Liver (tissue), 8 donors: ENCODE measurements at regions not wholly inside any gene's neighbourhood (a gene's known extent, or its start where the extent isn't known, plus 50 kb on each side); places are given as distances from the start of the nearest gene placed in this dataset.

Source experiments
- DNase-seq: peaks from one replicate; pipeline ENCODE4 v3.0.0-alpha.2; 2017; ENCODE audit warnings: low spot score
- H3K27ac ChIP-seq, 2 donors: one replicate each; pipeline ENCODE4 v1.7.0; 2013; ENCODE audit warnings: inconsistent platforms in 2 of 2, low read length in 2 of 2, control low read depth in 1 of 2, low read depth in 1 of 2, mild to moderate bottlenecking in 1 of 2
- H3K27me3 ChIP-seq, 4 donors: one replicate each; pipeline versions ENCODE4 v1.6.1 to v1.7.0; 2013; ENCODE audit warnings: low read length in 3 of 4, inconsistent platforms in 1 of 4, mild to moderate bottlenecking in 1 of 4, moderate library complexity in 1 of 4; ENCODE audit not compliant: control insufficient read depth in 4 of 4, insufficient read depth in 4 of 4
- H3K36me3 ChIP-seq, 4 donors: one replicate each; pipeline versions ENCODE4 v1.6.1 to v1.7.0; 2013; ENCODE audit warnings: low read length in 3 of 4, mild to moderate bottlenecking in 3 of 4, low read depth in 1 of 4, moderate library complexity in 1 of 4; ENCODE audit not compliant: control insufficient read depth in 4 of 4, insufficient read depth in 3 of 4
- H3K4me1 ChIP-seq, 4 donors: one replicate each; pipeline versions ENCODE4 v1.6.1 to v1.7.0; 2013; ENCODE audit warnings: low read length in 3 of 4, mild to moderate bottlenecking in 3 of 4, moderate library complexity in 1 of 4; ENCODE audit not compliant: control insufficient read depth in 4 of 4, insufficient read depth in 4 of 4
- H3K4me3 ChIP-seq, 3 donors: one replicate each; pipeline versions ENCODE4 v1.6.1 to v1.7.0; 2013; ENCODE audit warnings: low read length in 3 of 3, control low read depth in 1 of 3, low read depth in 1 of 3, mild to moderate bottlenecking in 1 of 3
- H3K9ac ChIP-seq, 2 donors: one replicate each; pipeline ENCODE4 v1.7.0; 2013; ENCODE audit warnings: low read length in 2 of 2, mild to moderate bottlenecking in 2 of 2, moderate library complexity in 2 of 2, control low read depth in 1 of 2, low read depth in 1 of 2
- H3K9me3 ChIP-seq, 4 donors: one replicate each; pipeline versions ENCODE4 v1.6.1 to v1.7.0; 2013; ENCODE audit warnings: low read length in 3 of 4; ENCODE audit not compliant: control insufficient read depth in 4 of 4
- ATF3 ChIP-seq: IDR thresholded peaks from 2 replicates; pipeline ENCODE4 v1.6.1; 2016; ENCODE audit warnings: antibody characterized with exemption
- CTCF ChIP-seq: fragments of 150-350 bp; IDR thresholded peaks from 2 replicates; pipeline ENCODE4 v1.5.1; 2017; ENCODE audit warnings: improper control_type of control experiment, low read depth, low read length; ENCODE audit not compliant: missing input control
- EGR1 ChIP-seq, 2 donors: IDR thresholded peaks; 2 replicates each; pipeline ENCODE4 v1.6.1; 2016 to 2018; ENCODE audit warnings: antibody characterized with exemption in 2 of 2, low read depth in 2 of 2
- FOXA1 ChIP-seq: IDR thresholded peaks from 2 replicates; pipeline ENCODE4 v1.6.1; 2016; ENCODE audit warnings: antibody characterized with exemption
- FOXA2 ChIP-seq: IDR thresholded peaks from 2 replicates; pipeline ENCODE4 v1.6.1; 2016; ENCODE audit warnings: antibody characterized with exemption
- GABPA ChIP-seq, 2 donors: IDR thresholded peaks in 1 of 2; conservative IDR thresholded peaks in 1 of 2; 2 replicates each; pipeline ENCODE4 v1.6.1; 2016; ENCODE audit warnings: antibody characterized with exemption in 2 of 2, mild to moderate bottlenecking in 1 of 2, moderate library complexity in 1 of 2
- HNF4A ChIP-seq, 2 donors: conservative IDR thresholded peaks; 2 replicates each; pipeline ENCODE4 v1.6.1; 2016; ENCODE audit warnings: antibody characterized with exemption in 2 of 2, mild to moderate bottlenecking in 2 of 2
- HNF4G ChIP-seq: IDR thresholded peaks from 2 replicates; pipeline ENCODE4 v1.6.1; 2016; ENCODE audit warnings: antibody characterized with exemption
- JUND ChIP-seq, 2 donors: IDR thresholded peaks; 2 replicates each; pipeline ENCODE4 v1.6.1; 2016; ENCODE audit warnings: antibody characterized with exemption in 2 of 2
- MAX ChIP-seq: IDR thresholded peaks from 2 replicates; pipeline ENCODE4 v1.6.1; 2016; ENCODE audit warnings: antibody characterized with exemption
- NR2F2 ChIP-seq: IDR thresholded peaks from 2 replicates; pipeline ENCODE4 v1.6.1; 2016; ENCODE audit warnings: antibody characterized with exemption
- RAD21 ChIP-seq, 2 donors: IDR thresholded peaks; 2 replicates each; pipeline ENCODE4 v1.6.1; 2016; ENCODE audit warnings: antibody characterized with exemption in 2 of 2, mild to moderate bottlenecking in 2 of 2
- REST ChIP-seq: IDR thresholded peaks from 2 replicates; pipeline ENCODE4 v1.6.1; 2016; ENCODE audit warnings: antibody characterized with exemption, mild to moderate bottlenecking
- RXRA ChIP-seq, 2 donors: IDR thresholded peaks; 2 replicates each; pipeline ENCODE4 v1.6.1; 2017 to 2018; ENCODE audit warnings: antibody characterized with exemption in 2 of 2, mild to moderate bottlenecking in 1 of 2
- SP1 ChIP-seq: IDR thresholded peaks from 2 replicates; pipeline ENCODE4 v1.6.1; 2018; ENCODE audit warnings: antibody characterized with exemption, mild to moderate bottlenecking
- TAF1 ChIP-seq: conservative IDR thresholded peaks from 2 replicates; pipeline ENCODE4 v1.6.1; 2016; ENCODE audit warnings: antibody characterized with exemption, mild to moderate bottlenecking
- YY1 ChIP-seq: IDR thresholded peaks from 2 replicates; pipeline ENCODE4 v1.6.1; 2016; ENCODE audit warnings: antibody characterized with exemption, mild to moderate bottlenecking
- ZBTB33 ChIP-seq: IDR thresholded peaks from 2 replicates; pipeline ENCODE4 v1.6.1; 2016; ENCODE audit warnings: antibody characterized with exemption
- WGBS: extraction: QIAGEN DNeasy Blood & Tissue Kit; methylation state at CpG from one replicate; pipeline ENCODE4 v1.1.7; 2013; 5-methylcytosine and 5-hydroxymethylcytosine counted together
- donor health status: healthy.
- donor health status: healthy.
- donor health status: healthy.
- donor health status: healthy.
- donor health status: healthy.

- Histone ChIP-seq H3K4me1 (no peaks in the 10 kb centered on the region), H3K9ac (no peak overlapping the region), H3K27ac (no peak overlapping the region), H3K27me3 (no peaks in the 10 kb centered on the region), H3K36me3 (no peaks in the 10 kb centered on the region), H3K9me3 (peaks cover 0 to 4% (median 1%) of the 10 kb centered on the region in 4 donors), H3K4me3 (no peak overlapping the region)
- no peak for TF ChIP-seq YY1
- TF ChIP-seq HNF4A (conservative IDR thresholded peaks at IDR 0.05) = no peak
- TF ChIP-seq ZBTB33 = no peak
- no peak for TF ChIP-seq MAX
- no peak for TF ChIP-seq SP1
- TF ChIP-seq HNF4G = no peak
- TF ChIP-seq EGR1 (IDR thresholded peaks at IDR 0.05; ENCODE audit: low read depth in 2 of 2) = no peak
- TF ChIP-seq FOXA1 = no peak
- no peak for TF ChIP-seq CTCF
- TF ChIP-seq RXRA (IDR thresholded peaks at IDR 0.05) = no peak
- no peak for TF ChIP-seq REST
- TF ChIP-seq RAD21 (IDR thresholded peaks at IDR 0.05) = no peak
- TF ChIP-seq GABPA (IDR thresholded peaks at IDR 0.05 in 1 of 2, conservative IDR thresholded peaks at IDR 0.05 in 1 of 2) = no peak
- no peak for TF ChIP-seq ATF3
- TF ChIP-seq NR2F2 = no peak
- no peak for TF ChIP-seq JUND (IDR thresholded peaks at IDR 0.05)
- TF ChIP-seq TAF1 = no peak
- no peak for TF ChIP-seq FOXA2
- 58% methylated on average over 3 of the region's 3 CpGs for WGBS
- no peak for DNase-seq
Observed at GRCh38 chr3:88509582-88509981, 359.8 kb downstream of the C3orf38 start.

GRCh38 chr3:88528494-88528893 is 378.7 kb downstream of the C3orf38 start:
- no peak for DNase-seq

More at GRCh38 chr3:88528494-88528893, 378.7 kb downstream of the C3orf38 start:
- Histone ChIP-seq H3K4me3 (no peak overlapping the region), H3K27ac (no peak overlapping the region), H3K9me3 (no peaks in the 10 kb centered on the region), H3K9ac (no peak overlapping the region), H3K27me3 (no peaks in the 10 kb centered on the region), H3K36me3 (no peaks in the 10 kb centered on the region), H3K4me1 (no peaks in the 10 kb centered on the region)
- 51% methylated on average over 3 of the region's 3 CpGs for WGBS
- TF ChIP-seq GABPA (IDR thresholded peaks at IDR 0.05 in 1 of 2, conservative IDR thresholded peaks at IDR 0.05 in 1 of 2) (no peak), NR2F2 (no peak), MAX (no peak), HNF4A (conservative IDR thresholded peaks at IDR 0.05) (no peak), HNF4G (no peak), FOXA2 (no peak), CTCF (no peak), EGR1 (IDR thresholded peaks at IDR 0.05; ENCODE audit: low read depth in 2 of 2) (no peak), ZBTB33 (no peak), RXRA (IDR thresholded peaks at IDR 0.05) (no peak)
